SU-DHL-6 (cell line): ENCODE measurements at regions not wholly inside any gene's neighbourhood (a gene's known extent, or its start where the extent isn't known, plus 50 kb on each side); places are given as distances from the start of the nearest gene placed in this dataset.

ENCODE experiments used
- EZH2phosphoT487 ChIP-seq: fragments of 200-600 bp; sonication (generic), shearing (Covaris generic); conservative IDR thresholded peaks from 2 replicates; pipeline ENCODE4 v1.6.1; 2018; ENCODE audit warnings: mild to moderate bottlenecking, antibody characterized with exemption, low read length, moderate library complexity, mixed read lengths
- TF ChIP-seq, protein P1 (sequence below): fragments of 200-600 bp; sonication (generic); IDR thresholded peaks from one replicate; pipeline ENCODE4 v1.5.1; 2017; ENCODE audit warnings: antibody characterized with exemption, mild to moderate bottlenecking, low read length, moderate library complexity; ENCODE audit not compliant: insufficient read depth, poor library complexity, severe bottlenecking

DNA sequence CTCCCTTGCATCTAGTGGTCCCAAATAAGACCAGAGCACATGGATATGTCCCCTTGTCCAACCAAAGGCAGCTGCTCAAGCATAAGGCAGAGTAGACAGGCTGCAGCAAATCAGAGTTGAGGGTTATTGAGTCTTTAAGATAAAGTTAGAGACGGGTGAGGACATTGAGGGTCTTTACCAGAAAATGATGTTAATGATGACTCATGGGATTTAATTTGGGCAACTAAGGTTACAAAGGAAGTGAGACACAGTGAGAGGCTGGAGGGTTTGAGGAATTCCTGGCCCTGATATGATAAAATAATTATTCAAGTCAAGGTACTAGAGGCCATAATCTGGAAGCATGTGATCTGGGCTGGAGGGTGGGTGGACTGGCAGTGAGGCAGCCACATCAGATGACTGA, 133.6 kb downstream of the ALDH8A1 start:
- TF ChIP-seq, protein P1, sequence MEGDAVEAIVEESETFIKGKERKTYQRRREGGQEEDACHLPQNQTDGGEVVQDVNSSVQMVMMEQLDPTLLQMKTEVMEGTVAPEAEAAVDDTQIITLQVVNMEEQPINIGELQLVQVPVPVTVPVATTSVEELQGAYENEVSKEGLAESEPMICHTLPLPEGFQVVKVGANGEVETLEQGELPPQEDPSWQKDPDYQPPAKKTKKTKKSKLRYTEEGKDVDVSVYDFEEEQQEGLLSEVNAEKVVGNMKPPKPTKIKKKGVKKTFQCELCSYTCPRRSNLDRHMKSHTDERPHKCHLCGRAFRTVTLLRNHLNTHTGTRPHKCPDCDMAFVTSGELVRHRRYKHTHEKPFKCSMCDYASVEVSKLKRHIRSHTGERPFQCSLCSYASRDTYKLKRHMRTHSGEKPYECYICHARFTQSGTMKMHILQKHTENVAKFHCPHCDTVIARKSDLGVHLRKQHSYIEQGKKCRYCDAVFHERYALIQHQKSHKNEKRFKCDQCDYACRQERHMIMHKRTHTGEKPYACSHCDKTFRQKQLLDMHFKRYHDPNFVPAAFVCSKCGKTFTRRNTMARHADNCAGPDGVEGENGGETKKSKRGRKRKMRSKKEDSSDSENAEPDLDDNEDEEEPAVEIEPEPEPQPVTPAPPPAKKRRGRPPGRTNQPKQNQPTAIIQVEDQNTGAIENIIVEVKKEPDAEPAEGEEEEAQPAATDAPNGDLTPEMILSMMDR, result no peak
- no peak for TF ChIP-seq EZH2phosphoT487
